BJ (cell line): ENCODE measurements at regions not wholly inside any gene's neighbourhood (a gene's known extent, or its start where the extent isn't known, plus 50 kb on each side); places are given as distances from the start of the nearest gene placed in this dataset.

Source experiments
- CTCF ChIA-PET: fragments of 350-600 bp; formaldehyde crosslinking; extraction: SDS; loops from one replicate; lab custom pipeline; 2021; ENCODE audit warnings: antibody characterized with exemption, inconsistent platforms; lab: Yijun Ruan, JAX
- POLR2A ChIA-PET: fragments of 300-600 bp; sonication (Branson Sonifier 250); formaldehyde crosslinking; extraction: SDS; loops from one replicate; lab custom pipeline; 2021; ENCODE audit warnings: antibody characterized with exemption; lab: Charles Lee
- DNase-seq: peaks from one replicate; pipeline ENCODE4 v3.0.0-alpha.2; 2011; ENCODE audit warnings: low read depth
- H3K27me3 ChIP-seq: 2 replicates; pipeline ENCODE4 v1.6.0; 2011; ENCODE audit warnings: low read length; ENCODE audit not compliant: control insufficient read depth, insufficient read depth
- H3K36me3 ChIP-seq: 2 replicates; pipeline ENCODE4 v1.5.1; 2011; ENCODE audit warnings: low read length; ENCODE audit not compliant: control insufficient read depth, insufficient read depth
- H3K4me3 ChIP-seq: 2 replicates; pipeline ENCODE4 v1.5.1; 2011; ENCODE audit warnings: low read depth, mild to moderate bottlenecking, control low read depth, low read length
- TF ChIP-seq, protein P1 (sequence below): IDR thresholded peaks from 2 replicates; pipeline ENCODE4 v1.5.1; 2011; ENCODE audit warnings: low read depth, mild to moderate bottlenecking, control low read depth, inconsistent platforms, low read length, moderate library complexity; ENCODE audit not compliant: insufficient read depth

DNA sequence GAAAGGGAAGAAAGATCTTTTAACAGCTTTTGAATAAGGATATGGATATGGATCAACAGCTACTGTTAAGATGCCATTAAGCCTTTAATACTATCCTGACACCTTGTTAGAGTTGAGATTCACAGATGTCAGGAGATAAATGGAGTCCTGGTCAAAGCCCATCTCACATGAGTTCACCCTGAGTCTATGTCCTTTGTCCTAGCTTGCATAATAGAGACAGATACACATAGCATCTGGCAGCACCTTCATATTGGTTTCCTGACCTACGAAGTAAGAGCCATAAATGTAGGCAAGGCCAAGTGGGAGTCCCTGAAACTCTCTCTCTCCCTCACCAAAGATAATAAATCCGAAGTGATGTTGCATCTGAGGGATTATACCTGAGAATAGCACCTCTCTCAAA lies 79.1 kb upstream of the F13A1 start:
- H3K4me3 ChIP-seq, result no peak overlapping the region
- CTCF ChIA-PET, result no interaction called here
- TF ChIP-seq, protein P1, sequence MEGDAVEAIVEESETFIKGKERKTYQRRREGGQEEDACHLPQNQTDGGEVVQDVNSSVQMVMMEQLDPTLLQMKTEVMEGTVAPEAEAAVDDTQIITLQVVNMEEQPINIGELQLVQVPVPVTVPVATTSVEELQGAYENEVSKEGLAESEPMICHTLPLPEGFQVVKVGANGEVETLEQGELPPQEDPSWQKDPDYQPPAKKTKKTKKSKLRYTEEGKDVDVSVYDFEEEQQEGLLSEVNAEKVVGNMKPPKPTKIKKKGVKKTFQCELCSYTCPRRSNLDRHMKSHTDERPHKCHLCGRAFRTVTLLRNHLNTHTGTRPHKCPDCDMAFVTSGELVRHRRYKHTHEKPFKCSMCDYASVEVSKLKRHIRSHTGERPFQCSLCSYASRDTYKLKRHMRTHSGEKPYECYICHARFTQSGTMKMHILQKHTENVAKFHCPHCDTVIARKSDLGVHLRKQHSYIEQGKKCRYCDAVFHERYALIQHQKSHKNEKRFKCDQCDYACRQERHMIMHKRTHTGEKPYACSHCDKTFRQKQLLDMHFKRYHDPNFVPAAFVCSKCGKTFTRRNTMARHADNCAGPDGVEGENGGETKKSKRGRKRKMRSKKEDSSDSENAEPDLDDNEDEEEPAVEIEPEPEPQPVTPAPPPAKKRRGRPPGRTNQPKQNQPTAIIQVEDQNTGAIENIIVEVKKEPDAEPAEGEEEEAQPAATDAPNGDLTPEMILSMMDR, result no peak
- no peaks in the 10 kb centered on the region for H3K27me3 ChIP-seq
- no peaks in the 10 kb centered on the region for H3K36me3 ChIP-seq
- DNase-seq, result no peak
- POLR2A ChIA-PET, result no interaction called here

DNA sequence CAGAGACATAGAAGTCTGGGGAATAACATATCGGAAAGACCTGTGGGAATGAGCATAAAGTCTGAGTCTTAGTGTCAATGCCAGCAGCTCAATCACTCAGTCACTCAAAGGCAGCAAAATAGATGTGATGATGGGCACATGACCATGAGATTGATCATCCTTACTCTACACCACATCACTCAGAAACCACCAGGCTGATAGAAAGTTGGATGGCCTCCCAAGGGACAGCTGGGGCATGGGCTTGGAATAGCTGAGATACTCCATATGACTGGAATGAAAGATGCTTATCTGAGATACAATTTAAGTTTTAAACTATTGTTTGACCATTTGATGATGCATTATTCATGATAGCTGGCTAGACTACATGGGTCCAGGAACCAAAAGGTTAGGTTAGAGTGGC lies 80.9 kb upstream of the F13A1 start:
- CTCF ChIA-PET, result interaction anchor here (0.6 kb wide), 1 partner anchor 1258 kb away, joined by 3 read pairs; no protein-coding TSS in a partner anchor
- DNase-seq, result no peak
- TF ChIP-seq, protein P1, result no peak
- no peak overlapping the region for H3K4me3 ChIP-seq
- no peaks in the 10 kb centered on the region for H3K27me3 ChIP-seq
- no peaks in the 10 kb centered on the region for H3K36me3 ChIP-seq
- POLR2A ChIA-PET, result no interaction called here

DNA sequence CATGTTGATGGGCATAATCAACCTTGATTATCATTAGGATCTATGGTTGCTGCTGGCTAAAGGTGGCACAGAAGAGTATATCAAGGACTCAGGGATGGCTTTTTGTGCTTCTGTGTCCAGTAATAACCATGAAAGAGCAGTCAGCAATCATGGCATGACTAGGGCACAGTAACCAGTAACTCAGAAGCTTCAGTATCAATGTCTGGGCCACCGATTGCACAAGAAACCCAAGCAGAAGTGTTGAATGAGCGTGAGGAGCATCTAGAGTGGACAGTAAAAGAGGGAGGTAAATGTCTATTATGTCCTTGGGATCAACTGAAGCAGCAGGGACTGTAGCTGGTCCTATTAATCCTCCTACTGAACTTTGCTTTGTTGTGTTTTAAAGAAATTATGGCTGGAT lies 81.5 kb upstream of the F13A1 start:
- DNase-seq, result no peak
- no peaks in the 10 kb centered on the region for H3K36me3 ChIP-seq
- ChIA-PET CTCF (interaction anchor here (0.6 to 0.7 kb wide), 2 partner anchors 543 to 1258 kb away, joined by 3 read pairs; no protein-coding TSS in a partner anchor), POLR2A (no interaction called here)
- H3K27me3 ChIP-seq, result no peaks in the 10 kb centered on the region
- TF ChIP-seq, protein P1, result no peak
- no peak overlapping the region for H3K4me3 ChIP-seq

DNA sequence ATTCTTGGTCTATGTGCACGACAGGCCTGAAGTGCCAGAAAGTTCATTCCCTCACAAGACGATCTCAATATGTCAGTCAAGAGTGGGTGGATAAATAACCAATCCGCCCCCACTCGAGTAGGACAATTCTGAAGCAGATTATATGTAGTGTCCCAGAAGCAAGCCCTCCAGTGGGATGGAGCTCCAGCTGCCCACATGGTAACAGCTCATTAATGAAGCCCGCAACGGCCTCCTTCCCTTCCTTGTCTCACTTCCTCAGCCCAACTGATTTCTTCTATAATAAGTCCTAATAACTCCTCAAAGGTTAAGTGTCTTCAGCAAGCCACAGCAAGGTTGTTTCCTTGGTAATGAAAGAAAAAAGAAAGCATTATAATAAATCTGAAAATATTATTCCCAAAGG lies 82.1 kb upstream of the F13A1 start:
- TF ChIP-seq, protein P1, result no peak
- POLR2A ChIA-PET, result no interaction called here

DNA sequence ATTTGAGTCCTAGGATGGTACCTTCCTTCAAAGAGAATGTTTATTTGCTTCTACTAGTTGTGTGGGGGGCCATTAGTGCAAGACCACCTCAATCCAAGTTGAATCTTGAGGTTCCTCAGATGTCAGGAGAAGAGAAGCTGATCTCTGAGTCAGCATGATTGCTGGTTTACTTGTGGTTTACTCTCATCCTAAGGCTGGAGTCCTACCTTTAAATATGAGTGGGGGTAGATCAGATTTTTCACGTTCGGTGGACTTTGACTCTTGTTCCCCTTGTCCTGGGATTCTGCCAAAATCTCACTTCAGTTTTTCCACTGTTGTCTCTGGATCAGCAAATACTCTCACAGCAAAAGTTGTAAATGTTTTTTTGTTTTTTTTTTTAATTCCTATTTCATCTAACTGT lies 84.6 kb upstream of the F13A1 start:
- ChIA-PET POLR2A (no interaction called here), CTCF (no interaction called here)
- Histone ChIP-seq H3K36me3 (no peaks in the 10 kb centered on the region), H3K27me3 (no peaks in the 10 kb centered on the region), H3K4me3 (no peak overlapping the region)
- DNase-seq, result no peak
- TF ChIP-seq, protein P1, result no peak

More for the DNA sequence above, 82.1 kb upstream of the F13A1 start:
- CTCF ChIA-PET, result no interaction called here
- Histone ChIP-seq H3K4me3 (no peak overlapping the region), H3K36me3 (no peaks in the 10 kb centered on the region), H3K27me3 (no peaks in the 10 kb centered on the region)
- no peak for DNase-seq
